ENCODE measurements at regions not wholly inside any gene's neighbourhood (a gene's known extent, or its start where the extent isn't known, plus 50 kb on each side); places are given as distances from the start of the nearest gene placed in this dataset.

- H3K4me2 ChIP-seq (ENCODE audit: insufficient read depth, low read length), result no peak overlapping the region
- no peak for DNase-seq (ENCODE audit: insufficient read length, low spot score, missing footprints)
- no peaks in the 10 kb centered on the region for H3K9me3 ChIP-seq (ENCODE audit: low read depth, low read length)
- no peaks in the 10 kb centered on the region for H3K27me3 ChIP-seq (ENCODE audit: insufficient read depth, low read length)
- TF ChIP-seq CTCF (IDR thresholded peaks at IDR 0.05; ENCODE audit: extremely low read depth, low read depth, low read length), result no peak
- H3K4me1 ChIP-seq (ENCODE audit: insufficient read depth, low read length), result peaks cover 4% of the 10 kb centered on the region
- no peak overlapping the region for H3K4me3 ChIP-seq (ENCODE audit: insufficient read depth, low read length)
- H4K20me1 ChIP-seq (ENCODE audit: insufficient read depth, low read length), result no peaks in the 10 kb centered on the region
- H3K27ac ChIP-seq (ENCODE audit: low read depth, low read length), result no peak overlapping the region
- H2AFZ ChIP-seq (ENCODE audit: low read length), result no peak overlapping the region
- H3K79me2 ChIP-seq (ENCODE audit: insufficient read depth, low read length), result no peaks in the 10 kb centered on the region
- no peaks in the 10 kb centered on the region for H3K36me3 ChIP-seq (ENCODE audit: insufficient read depth, low read length)
Observed at GRCh38 chr21:41605934-41606285, 98.0 kb upstream of the TMPRSS2 start.

GRCh38 chr21:41605178-41605933 lies 97.4 kb upstream of the TMPRSS2 start:
- no peak overlapping the region for H3K27ac ChIP-seq (ENCODE audit: low read depth, low read length)
- H3K27me3 ChIP-seq (ENCODE audit: insufficient read depth, low read length), result no peaks in the 10 kb centered on the region
- no peaks in the 10 kb centered on the region for H3K79me2 ChIP-seq (ENCODE audit: insufficient read depth, low read length)
- no peak overlapping the region for H2AFZ ChIP-seq (ENCODE audit: low read length)
- no peak for TF ChIP-seq CTCF (IDR thresholded peaks at IDR 0.05; ENCODE audit: extremely low read depth, low read depth, low read length)
- no peak for DNase-seq (ENCODE audit: insufficient read length, low spot score, missing footprints)
- H3K4me1 ChIP-seq (ENCODE audit: insufficient read depth, low read length), result peaks cover 4% of the 10 kb centered on the region
- no peak overlapping the region for H3K4me2 ChIP-seq (ENCODE audit: insufficient read depth, low read length)
- no peaks in the 10 kb centered on the region for H3K9me3 ChIP-seq (ENCODE audit: low read depth, low read length)
- H3K36me3 ChIP-seq (ENCODE audit: insufficient read depth, low read length), result no peaks in the 10 kb centered on the region
- no peaks in the 10 kb centered on the region for H4K20me1 ChIP-seq (ENCODE audit: insufficient read depth, low read length)
- H3K4me3 ChIP-seq (ENCODE audit: insufficient read depth, low read length), result no peak overlapping the region

GRCh38 chr21:41604583-41605041 lies 96.7 kb upstream of the TMPRSS2 start:
- Histone ChIP-seq H3K4me1 (ENCODE audit: insufficient read depth, low read length) (peaks cover 4% of the 10 kb centered on the region), H3K4me3 (ENCODE audit: insufficient read depth, low read length) (no peak overlapping the region), H3K9me3 (ENCODE audit: low read depth, low read length) (no peaks in the 10 kb centered on the region), H3K36me3 (ENCODE audit: insufficient read depth, low read length) (no peaks in the 10 kb centered on the region), H3K79me2 (ENCODE audit: insufficient read depth, low read length) (no peaks in the 10 kb centered on the region), H3K27me3 (ENCODE audit: insufficient read depth, low read length) (no peaks in the 10 kb centered on the region), H3K27ac (ENCODE audit: low read depth, low read length) (no peak overlapping the region), H2AFZ (ENCODE audit: low read length) (no peak overlapping the region), H4K20me1 (ENCODE audit: insufficient read depth, low read length) (no peaks in the 10 kb centered on the region), H3K4me2 (ENCODE audit: insufficient read depth, low read length) (no peak overlapping the region)
- DNase-seq (ENCODE audit: insufficient read length, low spot score, missing footprints), result peak; percentile 89
- TF ChIP-seq CTCF (IDR thresholded peaks at IDR 0.05; ENCODE audit: extremely low read depth, low read depth, low read length), result no peak

GRCh38 chr21:41603476-41603875 lies 95.5 kb upstream of the TMPRSS2 start:
- Histone ChIP-seq H2AFZ (ENCODE audit: low read length) (no peak overlapping the region), H3K79me2 (ENCODE audit: insufficient read depth, low read length) (no peaks in the 10 kb centered on the region), H3K36me3 (ENCODE audit: insufficient read depth, low read length) (no peaks in the 10 kb centered on the region), H3K9me3 (ENCODE audit: low read depth, low read length) (no peaks in the 10 kb centered on the region), H4K20me1 (ENCODE audit: insufficient read depth, low read length) (no peaks in the 10 kb centered on the region), H3K4me1 (ENCODE audit: insufficient read depth, low read length) (peaks cover 4% of the 10 kb centered on the region), H3K27ac (ENCODE audit: low read depth, low read length) (no peak overlapping the region), H3K27me3 (ENCODE audit: insufficient read depth, low read length) (no peaks in the 10 kb centered on the region), H3K4me2 (ENCODE audit: insufficient read depth, low read length) (no peak overlapping the region), H3K4me3 (ENCODE audit: insufficient read depth, low read length) (no peak overlapping the region)
- TF ChIP-seq CTCF (IDR thresholded peaks at IDR 0.05; ENCODE audit: extremely low read depth, low read depth, low read length), result no peak
- DNase-seq (ENCODE audit: insufficient read length, low spot score, missing footprints), result no peak
